Suppressor macrophage treated with lipopolysaccharide for 1 hour (primary cell): ENCODE measurements at regions not wholly inside any gene's neighbourhood (a gene's known extent, or its start where the extent isn't known, plus 50 kb on each side); places are given as distances from the start of the nearest gene placed in this dataset.

Source experiments
- DNase-seq, 3 donors: peaks; one replicate each; pipeline ENCODE4 v3.0.0-alpha.2; 2020 to 2022

GRCh38 chr6:30806581-30807183 is 62.3 kb upstream of the IER3 start:
- no peak for DNase-seq

GRCh38 chr6:30804333-30804732 is 60.0 kb upstream of the IER3 start:
- DNase-seq: no peak

- no peak for DNase-seq
Observed at GRCh38 chr6:30802731-30803130, 58.4 kb upstream of the IER3 start.

- DNase-seq: no peak
Observed at GRCh38 chr6:30801950-30802349, 57.6 kb upstream of the IER3 start.

GRCh38 chr6:30800871-30801270 is 56.5 kb upstream of the IER3 start:
- DNase-seq: no peak

GRCh38 chr6:30799210-30799609 is 54.9 kb upstream of the IER3 start:
- DNase-seq: no peak

GRCh38 chr6:30798494-30798893 is 54.1 kb upstream of the IER3 start:
- no peak for DNase-seq

- no peak for DNase-seq
Observed at GRCh38 chr6:30795549-30796293, 51.4 kb upstream of the IER3 start.
